NCI-H128 (cell line): ENCODE measurements at regions not wholly inside any gene's neighbourhood (a gene's known extent, or its start where the extent isn't known, plus 50 kb on each side); places are given as distances from the start of the nearest gene placed in this dataset.
"Not testable (repeated sequence)": the region's sequence is repeated elsewhere in the genome, so short reads cannot be mapped to it uniquely, and the experiment has no call there.

Experiments used
- DNase-seq: peaks from one replicate; lab custom pipeline; 2025; ENCODE audit not compliant: unreplicated experiment; lab: John Stamatoyannopoulos, UW

- no peak for DNase-seq
These were observed 511.9 kb downstream of the HAPSTR1 start for GRCh38 chr16:9603316-9603715.

- no peak for DNase-seq
These were observed 516.2 kb downstream of the HAPSTR1 start for GRCh38 chr16:9607515-9608230.

- DNase-seq, result no peak
These were observed 519.3 kb downstream of the HAPSTR1 start for GRCh38 chr16:9610727-9611126.

GRCh38 chr16:9612267-9612666, 520.8 kb downstream of the HAPSTR1 start:
- no peak for DNase-seq

GRCh38 chr16:9614389-9614788, 522.9 kb downstream of the HAPSTR1 start:
- DNase-seq, result no peak

- no peak for DNase-seq
These were observed 530.8 kb downstream of the HAPSTR1 start for GRCh38 chr16:9622268-9622667.

- no peak for DNase-seq
These were observed 533.7 kb downstream of the HAPSTR1 start for GRCh38 chr16:9625122-9625521.

- no peak for DNase-seq
These were observed 536.0 kb downstream of the HAPSTR1 start for GRCh38 chr16:9627427-9627826.

GRCh38 chr16:9630119-9630518, 538.7 kb downstream of the HAPSTR1 start:
- DNase-seq, result no peak

- no peak for DNase-seq
These were observed 539.5 kb downstream of the HAPSTR1 start for GRCh38 chr16:9630985-9631384.

- no peak for DNase-seq
These were observed 542.4 kb downstream of the HAPSTR1 start for GRCh38 chr16:9633844-9634243.

GRCh38 chr16:9635150-9635720, 543.8 kb downstream of the HAPSTR1 start:
- DNase-seq, result not testable (repeated sequence)

GRCh38 chr16:9644258-9644657, 538.0 kb downstream of the GRIN2A start:
- no peak for DNase-seq

GRCh38 chr16:9645911-9646310, 536.3 kb downstream of the GRIN2A start:
- no peak for DNase-seq

GRCh38 chr16:9647981-9648701, 534.1 kb downstream of the GRIN2A start:
- DNase-seq, result no peak

GRCh38 chr16:9650284-9650683, 531.9 kb downstream of the GRIN2A start:
- DNase-seq, result no peak

- DNase-seq, result no peak
These were observed 527.2 kb downstream of the GRIN2A start for GRCh38 chr16:9655051-9655450.

- DNase-seq, result no peak
These were observed 524.6 kb downstream of the GRIN2A start for GRCh38 chr16:9657641-9658040.

GRCh38 chr16:9658164-9658563, 524.1 kb downstream of the GRIN2A start:
- no peak for DNase-seq

GRCh38 chr16:9658586-9658985, 523.6 kb downstream of the GRIN2A start:
- no peak for DNase-seq

GRCh38 chr16:9660898-9661297, 521.3 kb downstream of the GRIN2A start:
- no peak for DNase-seq

- no peak for DNase-seq
These were observed 520.8 kb downstream of the GRIN2A start for GRCh38 chr16:9661336-9662017.
